ENCODE measurements at regions not wholly inside any gene's neighbourhood (a gene's known extent, or its start where the extent isn't known, plus 50 kb on each side); places are given as distances from the start of the nearest gene placed in this dataset.

DNA sequence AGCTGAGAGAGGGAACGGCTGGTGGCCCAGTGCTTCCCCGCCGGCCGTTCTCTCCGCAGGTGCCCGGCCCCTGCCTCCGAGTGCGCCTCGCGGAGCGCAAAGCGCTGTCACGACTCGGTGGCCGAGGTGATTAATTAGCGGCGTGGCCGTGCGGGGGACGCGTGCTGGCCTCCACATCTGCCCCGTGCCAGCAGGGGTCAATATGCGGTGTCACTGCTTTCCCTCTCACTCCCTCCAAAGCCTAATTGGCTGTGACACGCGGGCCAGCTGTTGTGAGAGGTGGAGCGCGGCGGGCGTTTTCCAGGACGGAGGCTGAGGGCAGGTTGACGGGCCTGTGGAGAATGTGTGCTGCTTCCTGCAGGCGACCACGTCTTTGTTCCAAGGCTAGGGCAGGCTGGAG lies 239.0 kb downstream of the LMX1A start (continued):
- TF ChIP-seq, protein P1, sequence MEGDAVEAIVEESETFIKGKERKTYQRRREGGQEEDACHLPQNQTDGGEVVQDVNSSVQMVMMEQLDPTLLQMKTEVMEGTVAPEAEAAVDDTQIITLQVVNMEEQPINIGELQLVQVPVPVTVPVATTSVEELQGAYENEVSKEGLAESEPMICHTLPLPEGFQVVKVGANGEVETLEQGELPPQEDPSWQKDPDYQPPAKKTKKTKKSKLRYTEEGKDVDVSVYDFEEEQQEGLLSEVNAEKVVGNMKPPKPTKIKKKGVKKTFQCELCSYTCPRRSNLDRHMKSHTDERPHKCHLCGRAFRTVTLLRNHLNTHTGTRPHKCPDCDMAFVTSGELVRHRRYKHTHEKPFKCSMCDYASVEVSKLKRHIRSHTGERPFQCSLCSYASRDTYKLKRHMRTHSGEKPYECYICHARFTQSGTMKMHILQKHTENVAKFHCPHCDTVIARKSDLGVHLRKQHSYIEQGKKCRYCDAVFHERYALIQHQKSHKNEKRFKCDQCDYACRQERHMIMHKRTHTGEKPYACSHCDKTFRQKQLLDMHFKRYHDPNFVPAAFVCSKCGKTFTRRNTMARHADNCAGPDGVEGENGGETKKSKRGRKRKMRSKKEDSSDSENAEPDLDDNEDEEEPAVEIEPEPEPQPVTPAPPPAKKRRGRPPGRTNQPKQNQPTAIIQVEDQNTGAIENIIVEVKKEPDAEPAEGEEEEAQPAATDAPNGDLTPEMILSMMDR (conservative IDR thresholded peaks at IDR 0.05; ENCODE audit: low read depth in 2 of 2): no peak; a peak in 1 of 4 replicates
- no peak for TF ChIP-seq POLR2AphosphoS5 (IDR thresholded peaks at IDR 0.05; ENCODE audit: low read depth)
- no peak for TF ChIP-seq JUNB (IDR thresholded peaks at IDR 0.05; ENCODE audit: unreplicated experiment)

- DNase-seq (ENCODE audit: low spot score) (no peak), ATAC-seq (no peak)
- no peaks in the 10 kb centered on the region for H3K9me2 ChIP-seq (ENCODE audit: insufficient read depth)
- H3K4me1 ChIP-seq (ENCODE audit: insufficient read depth): 0 out of 2 replicates have a peak, but pooled peaks cover 4% of the 10 kb centered on the region
- H2AFZ ChIP-seq: no peak overlapping the region
- no peak overlapping the region for H3K4me2 ChIP-seq
- no peaks in the 10 kb centered on the region for H3K36me3 Mint-ChIP-seq (ENCODE audit: low read depth)
- H4K20me1 ChIP-seq (replicated peaks; ENCODE audit: insufficient read depth): no peaks in the 10 kb centered on the region
- peaks cover 33% of the 10 kb centered on the region for H3K27me3 Mint-ChIP-seq (ENCODE audit: insufficient read depth, low read depth, poor library complexity)
- H3F3A ChIP-seq (replicated peaks; ENCODE audit: low read depth): no peaks in the 10 kb centered on the region
- H3K36me3 ChIP-seq (ENCODE audit: insufficient read depth): no peaks in the 10 kb centered on the region
- no peak overlapping the region for H3K27ac Mint-ChIP-seq
- no peaks in the 10 kb centered on the region for H3K9me3 Mint-ChIP-seq
- peak overlapping the region; percentile 54; the same call in 1 of the 3 replicates for H3K4me3 Mint-ChIP-seq
- H3K27ac ChIP-seq (ENCODE audit: low read depth): no peak overlapping the region
- TF ChIP-seq CREB1 (CRISPR knock-in tag; IDR thresholded peaks at IDR 0.05; ENCODE audit: low read depth): no peak
- TF ChIP-seq, protein P2, sequence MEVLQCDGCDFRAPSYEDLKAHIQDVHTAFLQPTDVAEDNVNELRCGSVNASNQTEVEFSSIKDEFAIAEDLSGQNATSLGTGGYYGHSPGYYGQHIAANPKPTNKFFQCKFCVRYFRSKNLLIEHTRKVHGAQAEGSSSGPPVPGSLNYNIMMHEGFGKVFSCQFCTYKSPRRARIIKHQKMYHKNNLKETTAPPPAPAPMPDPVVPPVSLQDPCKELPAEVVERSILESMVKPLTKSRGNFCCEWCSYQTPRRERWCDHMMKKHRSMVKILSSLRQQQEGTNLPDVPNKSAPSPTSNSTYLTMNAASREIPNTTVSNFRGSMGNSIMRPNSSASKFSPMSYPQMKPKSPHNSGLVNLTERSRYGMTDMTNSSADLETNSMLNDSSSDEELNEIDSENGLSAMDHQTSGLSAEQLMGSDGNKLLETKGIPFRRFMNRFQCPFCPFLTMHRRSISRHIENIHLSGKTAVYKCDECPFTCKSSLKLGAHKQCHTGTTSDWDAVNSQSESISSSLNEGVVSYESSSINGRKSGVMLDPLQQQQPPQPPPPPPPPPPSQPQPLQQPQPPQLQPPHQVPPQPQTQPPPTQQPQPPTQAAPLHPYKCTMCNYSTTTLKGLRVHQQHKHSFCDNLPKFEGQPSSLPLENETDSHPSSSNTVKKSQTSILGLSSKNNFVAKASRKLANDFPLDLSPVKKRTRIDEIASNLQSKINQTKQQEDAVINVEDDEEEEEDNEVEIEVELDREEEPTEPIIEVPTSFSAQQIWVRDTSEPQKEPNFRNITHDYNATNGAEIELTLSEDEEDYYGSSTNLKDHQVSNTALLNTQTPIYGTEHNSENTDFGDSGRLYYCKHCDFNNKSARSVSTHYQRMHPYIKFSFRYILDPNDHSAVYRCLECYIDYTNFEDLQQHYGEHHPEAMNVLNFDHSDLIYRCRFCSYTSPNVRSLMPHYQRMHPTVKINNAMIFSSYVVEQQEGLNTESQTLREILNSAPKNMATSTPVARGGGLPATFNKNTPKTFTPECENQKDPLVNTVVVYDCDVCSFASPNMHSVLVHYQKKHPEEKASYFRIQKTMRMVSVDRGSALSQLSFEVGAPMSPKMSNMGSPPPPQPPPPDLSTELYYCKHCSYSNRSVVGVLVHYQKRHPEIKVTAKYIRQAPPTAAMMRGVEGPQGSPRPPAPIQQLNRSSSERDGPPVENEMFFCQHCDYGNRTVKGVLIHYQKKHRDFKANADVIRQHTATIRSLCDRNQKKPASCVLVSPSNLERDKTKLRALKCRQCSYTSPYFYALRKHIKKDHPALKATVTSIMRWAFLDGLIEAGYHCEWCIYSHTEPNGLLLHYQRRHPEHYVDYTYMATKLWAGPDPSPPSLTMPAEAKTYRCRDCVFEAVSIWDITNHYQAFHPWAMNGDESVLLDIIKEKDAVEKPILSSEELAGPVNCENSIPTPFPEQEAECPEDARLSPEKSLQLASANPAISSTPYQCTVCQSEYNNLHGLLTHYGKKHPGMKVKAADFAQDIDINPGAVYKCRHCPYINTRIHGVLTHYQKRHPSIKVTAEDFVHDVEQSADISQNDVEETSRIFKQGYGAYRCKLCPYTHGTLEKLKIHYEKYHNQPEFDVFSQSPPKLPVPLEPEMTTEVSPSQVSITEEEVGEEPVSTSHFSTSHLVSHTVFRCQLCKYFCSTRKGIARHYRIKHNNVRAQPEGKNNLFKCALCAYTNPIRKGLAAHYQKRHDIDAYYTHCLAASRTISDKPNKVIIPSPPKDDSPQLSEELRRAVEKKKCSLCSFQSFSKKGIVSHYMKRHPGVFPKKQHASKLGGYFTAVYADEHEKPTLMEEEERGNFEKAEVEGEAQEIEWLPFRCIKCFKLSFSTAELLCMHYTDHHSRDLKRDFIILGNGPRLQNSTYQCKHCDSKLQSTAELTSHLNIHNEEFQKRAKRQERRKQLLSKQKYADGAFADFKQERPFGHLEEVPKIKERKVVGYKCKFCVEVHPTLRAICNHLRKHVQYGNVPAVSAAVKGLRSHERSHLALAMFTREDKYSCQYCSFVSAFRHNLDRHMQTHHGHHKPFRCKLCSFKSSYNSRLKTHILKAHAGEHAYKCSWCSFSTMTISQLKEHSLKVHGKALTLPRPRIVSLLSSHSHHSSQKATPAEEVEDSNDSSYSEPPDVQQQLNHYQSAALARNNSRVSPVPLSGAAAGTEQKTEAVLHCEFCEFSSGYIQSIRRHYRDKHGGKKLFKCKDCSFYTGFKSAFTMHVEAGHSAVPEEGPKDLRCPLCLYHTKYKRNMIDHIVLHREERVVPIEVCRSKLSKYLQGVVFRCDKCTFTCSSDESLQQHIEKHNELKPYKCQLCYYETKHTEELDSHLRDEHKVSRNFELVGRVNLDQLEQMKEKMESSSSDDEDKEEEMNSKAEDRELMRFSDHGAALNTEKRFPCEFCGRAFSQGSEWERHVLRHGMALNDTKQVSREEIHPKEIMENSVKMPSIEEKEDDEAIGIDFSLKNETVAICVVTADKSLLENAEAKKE (CRISPR knock-in tag; IDR thresholded peaks at IDR 0.05): no peak
- TF ChIP-seq EZH2phosphoT487 (IDR thresholded peaks at IDR 0.05; ENCODE audit: unreplicated experiment): no peak
- TF ChIP-seq ZNF114 (CRISPR knock-in tag; IDR thresholded peaks at IDR 0.05): no peak
- TF ChIP-seq REST (IDR thresholded peaks at IDR 0.05; ENCODE audit: unreplicated experiment): no peak
- TF ChIP-seq, protein P1 (conservative IDR thresholded peaks at IDR 0.05; ENCODE audit: low read depth in 2 of 2): no peak
- no peak for TF ChIP-seq POLR2AphosphoS5 (IDR thresholded peaks at IDR 0.05; ENCODE audit: low read depth)
- TF ChIP-seq, protein P3, sequence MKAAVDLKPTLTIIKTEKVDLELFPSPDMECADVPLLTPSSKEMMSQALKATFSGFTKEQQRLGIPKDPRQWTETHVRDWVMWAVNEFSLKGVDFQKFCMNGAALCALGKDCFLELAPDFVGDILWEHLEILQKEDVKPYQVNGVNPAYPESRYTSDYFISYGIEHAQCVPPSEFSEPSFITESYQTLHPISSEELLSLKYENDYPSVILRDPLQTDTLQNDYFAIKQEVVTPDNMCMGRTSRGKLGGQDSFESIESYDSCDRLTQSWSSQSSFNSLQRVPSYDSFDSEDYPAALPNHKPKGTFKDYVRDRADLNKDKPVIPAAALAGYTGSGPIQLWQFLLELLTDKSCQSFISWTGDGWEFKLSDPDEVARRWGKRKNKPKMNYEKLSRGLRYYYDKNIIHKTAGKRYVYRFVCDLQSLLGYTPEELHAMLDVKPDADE (IDR thresholded peaks at IDR 0.05): no peak
- TF ChIP-seq EZH2 (IDR thresholded peaks at IDR 0.05; ENCODE audit: low read depth, unreplicated experiment): no peak
- no peak overlapping the region for H3K4me3 ChIP-seq
- peaks cover 44% of the 10 kb centered on the region for H3K27me3 ChIP-seq (ENCODE audit: insufficient read depth)
- H3K4me1 Mint-ChIP-seq: no peaks in the 10 kb centered on the region; the same call in 2 of the 3 replicates
- no peaks in the 10 kb centered on the region for H3K79me2 ChIP-seq (replicated peaks; ENCODE audit: insufficient read depth)
Observed at GRCh38 chr1:165116732-165117131, 239.8 kb downstream of the LMX1A start.

All from GM23338 (cell line).